Superior temporal gyrus (tissue), 1 donor: ENCODE measurements at regions not wholly inside any gene's neighbourhood (a gene's known extent, or its start where the extent isn't known, plus 50 kb on each side); places are given as distances from the start of the nearest gene placed in this dataset.

Experiments
- DNase-seq: peaks from one replicate; pipeline ENCODE4 v3.0.0-alpha.2; 2016; ENCODE audit errors: extremely low spot score

GRCh38 chr7:32347244-32347828 lies 142.8 kb downstream of the LSM5 start:
- DNase-seq = peak; percentile 38

DNA sequence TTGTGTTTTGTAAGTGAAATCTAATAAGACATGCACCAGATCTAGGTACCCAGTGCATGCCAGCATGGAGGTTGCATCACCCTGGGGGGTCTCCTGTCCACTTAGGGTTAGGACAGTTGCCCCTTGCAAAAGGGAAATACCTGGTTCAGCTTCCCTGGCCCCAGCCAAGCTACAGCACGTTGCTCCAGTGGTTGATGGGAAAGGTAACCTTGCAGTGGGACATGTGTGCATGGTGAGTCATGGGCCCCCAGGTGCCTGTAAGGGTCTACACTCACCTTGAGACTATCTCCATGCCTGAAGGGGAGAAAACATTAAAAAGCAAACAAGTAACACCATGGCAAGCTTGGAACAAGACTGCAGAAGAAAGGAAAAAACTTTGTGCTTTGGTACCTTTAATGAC lies 143.9 kb downstream of the LSM5 start:
- no peak for DNase-seq

- no peak for DNase-seq
Observed at GRCh38 chr7:32336726-32337125, 153.5 kb downstream of the LSM5 start.

DNA sequence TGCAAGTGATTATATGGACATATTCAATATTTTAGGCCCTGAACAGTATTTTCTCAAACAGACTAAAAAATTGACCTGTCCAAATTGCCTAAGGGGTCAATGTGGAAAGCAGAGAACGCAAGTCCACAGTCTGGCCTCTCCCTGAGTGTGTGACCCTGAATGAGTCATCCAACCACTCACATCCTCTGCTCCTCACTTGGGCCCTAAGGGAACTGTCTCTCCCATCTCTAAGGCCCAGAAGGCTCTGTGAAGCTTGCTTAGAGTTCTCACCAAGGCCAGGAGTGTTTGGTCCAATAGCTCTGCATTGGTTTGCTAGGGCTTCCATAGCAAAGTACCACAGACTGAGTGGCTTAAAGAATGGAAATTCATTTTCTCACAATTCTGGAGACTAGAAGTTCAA lies 155.1 kb downstream of the LSM5 start:
- DNase-seq = no peak

GRCh38 chr7:32330602-32331001 lies 159.6 kb downstream of the LSM5 start:
- no peak for DNase-seq

- no peak for DNase-seq
Observed at GRCh38 chr7:32326078-32326477, 164.1 kb downstream of the LSM5 start.

GRCh38 chr7:32323712-32324111 lies 166.5 kb downstream of the LSM5 start:
- no peak for DNase-seq

- no peak for DNase-seq
Observed at GRCh38 chr7:32319012-32319382, 171.2 kb downstream of the LSM5 start.

DNA sequence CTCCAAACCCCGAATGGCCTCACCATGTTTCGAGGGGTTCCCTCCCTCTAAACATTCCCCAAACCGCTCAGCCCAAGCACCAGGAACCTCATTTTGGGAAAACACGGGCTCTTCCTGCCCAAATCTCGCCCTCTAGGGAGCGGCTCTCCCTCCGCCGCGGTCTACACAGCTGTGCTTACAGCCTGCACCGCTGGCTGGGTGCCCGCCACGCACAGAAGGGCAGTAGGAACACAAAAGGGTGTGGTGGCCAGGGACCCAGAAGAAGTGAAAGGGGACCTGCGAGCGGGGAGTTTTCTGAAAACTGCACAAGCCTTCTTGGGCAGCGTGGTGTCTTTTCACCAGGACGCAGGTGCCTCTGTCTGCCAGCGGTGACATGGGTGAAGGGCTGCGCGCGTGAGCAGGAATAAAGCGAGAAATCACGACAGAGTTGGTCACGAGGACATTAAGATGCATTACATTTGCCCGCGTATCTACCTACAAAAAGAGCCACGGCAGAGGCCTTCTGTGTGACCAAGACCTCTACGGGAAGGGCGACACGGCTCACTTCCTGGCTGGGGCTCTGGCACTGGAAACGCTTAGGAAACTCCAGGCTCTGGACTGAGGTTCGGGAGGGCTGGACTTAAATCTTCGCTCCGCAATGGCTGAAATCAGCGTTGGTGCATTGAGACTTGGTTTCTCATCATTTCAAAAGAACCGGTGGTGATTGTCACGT lies 171.7 kb downstream of the LSM5 start:
- no peak for DNase-seq

- DNase-seq = no peak
Observed at GRCh38 chr7:32316839-32317238, 173.3 kb downstream of the LSM5 start.

DNA sequence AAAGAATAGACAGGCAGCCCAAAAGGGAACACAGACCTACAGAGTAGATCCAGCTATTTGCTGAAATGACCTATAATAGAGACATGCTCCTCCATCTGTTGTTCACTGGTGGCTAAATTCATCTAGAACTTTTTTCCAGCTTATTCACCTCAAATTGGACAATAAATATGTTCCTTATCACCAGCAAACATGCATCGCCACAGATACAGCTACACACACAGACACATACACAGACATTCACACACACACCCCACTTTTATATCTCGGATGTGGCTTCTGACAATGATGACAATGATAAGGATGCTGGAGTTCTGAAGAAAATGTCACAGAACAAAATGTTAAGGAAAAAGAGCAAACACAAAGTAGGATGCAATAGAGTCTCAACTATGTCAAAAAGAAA lies 175.4 kb downstream of the LSM5 start:
- DNase-seq = no peak

DNA sequence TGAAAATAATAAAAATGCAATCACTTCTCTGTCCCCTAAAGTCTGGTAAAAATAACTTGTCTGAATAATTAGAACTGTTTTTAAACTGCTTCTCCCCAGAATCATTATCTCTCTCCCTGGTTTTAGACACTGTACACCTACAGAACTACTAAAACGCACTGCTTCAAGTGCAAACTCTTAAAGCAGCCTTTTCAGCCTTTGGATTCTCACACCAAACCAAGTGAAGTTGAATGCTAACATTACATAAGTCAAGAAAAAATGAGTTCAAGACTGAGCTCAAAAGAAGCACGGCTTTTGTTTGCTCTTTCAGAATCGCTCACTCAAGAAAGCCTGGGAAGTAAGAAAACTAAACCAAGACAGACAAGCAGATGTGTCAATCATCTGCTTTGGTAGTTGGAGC lies 188.8 kb downstream of the LSM5 start:
- no peak for DNase-seq

- DNase-seq = no peak
Observed at GRCh38 chr7:32299133-32299702, 191.0 kb downstream of the LSM5 start.

DNA sequence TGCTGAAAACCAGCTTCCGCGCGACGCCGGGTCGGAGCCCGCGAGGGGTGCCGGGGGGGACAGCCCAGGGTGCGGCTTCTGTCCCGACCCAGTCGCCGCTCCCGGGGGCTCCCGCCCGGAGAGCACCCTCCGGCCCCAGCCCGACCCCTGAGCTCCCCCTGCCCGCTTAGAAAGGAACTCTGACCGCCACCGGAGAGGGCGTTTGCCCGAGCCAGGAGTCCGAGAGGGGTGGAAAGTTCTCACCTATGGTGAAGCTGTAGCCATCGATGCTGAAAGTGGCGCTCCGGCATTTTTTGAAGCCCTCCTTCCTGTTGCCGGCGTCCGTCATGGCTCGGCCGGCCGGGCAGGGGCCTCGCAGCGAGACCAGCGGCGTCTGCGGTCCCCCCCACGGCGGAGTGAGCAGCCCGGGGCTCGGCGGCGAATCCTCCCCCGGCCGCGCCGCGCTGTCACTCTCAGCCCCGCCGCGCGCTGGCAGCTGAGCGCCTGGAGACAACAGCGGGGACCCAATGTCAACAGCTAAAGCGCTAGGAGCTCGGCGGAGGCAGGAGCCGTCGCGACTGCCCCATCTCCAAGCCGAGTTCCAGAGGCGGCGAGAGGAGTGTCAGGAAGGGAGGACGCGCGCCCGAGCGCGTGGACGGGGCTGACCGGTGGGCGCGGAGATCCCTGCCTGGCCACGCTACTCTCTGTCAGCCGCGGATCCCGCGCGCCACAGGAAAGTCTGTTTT lies 191.6 kb downstream of the LSM5 start:
- no peak for DNase-seq

GRCh38 chr7:32293833-32294232 lies 196.3 kb downstream of the LSM5 start:
- no peak for DNase-seq

DNA sequence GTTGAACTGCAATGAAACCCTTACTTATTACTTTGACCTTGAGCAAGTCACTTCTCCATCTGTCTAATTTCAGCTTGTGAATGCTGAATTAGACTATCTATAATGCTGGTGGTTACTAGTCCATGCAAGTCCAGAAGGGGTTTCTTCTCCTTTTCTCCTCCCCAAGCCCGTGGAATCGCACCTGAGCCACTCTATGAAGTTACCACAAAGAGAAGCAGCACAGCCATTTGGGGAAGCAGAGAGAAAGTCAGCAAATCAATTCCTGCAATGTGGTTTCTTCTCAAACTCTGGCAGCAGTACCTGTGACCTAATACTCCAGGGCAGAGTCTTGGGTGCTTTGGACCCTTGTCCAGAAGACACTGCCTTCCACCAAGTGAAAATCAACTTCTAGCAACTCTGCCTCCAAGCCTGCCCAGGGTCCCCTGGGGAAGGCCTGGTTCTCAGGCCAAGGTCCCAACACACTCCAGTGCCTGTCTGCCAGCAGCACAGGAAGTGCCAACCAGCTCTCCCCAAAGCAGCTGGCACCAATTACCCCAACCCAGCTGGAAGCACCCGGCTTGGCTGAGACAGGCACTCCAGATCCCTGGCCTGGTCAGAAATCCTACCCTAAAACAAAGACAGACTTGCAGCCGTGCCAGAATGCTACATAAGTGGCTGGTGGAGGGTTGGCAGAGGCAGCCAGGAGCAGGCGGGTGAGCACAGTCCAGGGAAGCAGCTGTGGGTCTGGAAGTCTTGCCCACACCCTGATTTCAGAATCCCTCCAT lies 200.3 kb downstream of the LSM5 start:
- DNase-seq = peak; percentile 56

GRCh38 chr7:32285698-32286097 lies 204.5 kb downstream of the LSM5 start:
- DNase-seq = no peak

- no peak for DNase-seq
Observed at GRCh38 chr7:32283546-32283945, 206.6 kb downstream of the LSM5 start.

- no peak for DNase-seq
Observed at GRCh38 chr7:32279500-32279899, 209.3 kb upstream of the PDE1C start.

DNA sequence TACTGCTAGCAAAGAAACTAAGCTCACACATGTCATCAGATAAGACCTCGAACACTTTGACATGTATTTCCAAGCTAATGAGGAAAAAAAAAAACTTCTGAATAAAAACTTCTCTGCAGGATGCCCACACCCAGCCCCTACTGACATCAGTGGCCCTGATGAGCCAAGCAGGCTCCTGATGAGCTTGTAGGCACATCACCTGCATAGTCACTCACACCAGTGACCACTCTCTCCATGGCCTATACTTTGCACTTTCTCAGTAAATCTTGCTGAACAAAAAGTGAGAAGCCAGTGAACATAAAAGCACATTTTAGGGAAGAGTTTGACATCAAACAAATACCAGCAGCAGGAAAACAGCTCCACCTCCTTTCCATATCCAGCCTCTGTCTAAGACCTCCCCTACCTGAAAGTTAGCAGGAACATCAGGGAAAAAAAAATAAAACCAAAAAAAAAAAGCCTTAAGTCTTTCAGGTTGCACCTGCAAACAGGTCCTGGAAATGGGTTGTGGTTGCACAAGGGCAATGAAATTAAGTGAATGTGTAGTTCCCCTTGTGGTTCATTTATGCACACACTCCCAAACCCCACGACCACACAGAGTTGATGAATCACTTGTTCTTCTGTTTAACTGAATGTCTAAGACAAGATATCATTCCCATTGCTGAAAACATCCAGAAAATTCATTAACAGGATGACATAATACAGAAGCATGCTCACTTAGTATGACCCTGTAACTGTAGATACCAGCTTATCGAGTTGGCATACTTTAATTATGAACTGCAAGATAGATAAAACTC lies 205.2 kb upstream of the PDE1C start:
- no peak for DNase-seq

- no peak for DNase-seq
Observed at GRCh38 chr7:32273297-32273696, 203.1 kb upstream of the PDE1C start.
